CD4-positive, CD25-positive, alpha-beta regulatory T cell (primary cell): ENCODE measurements at regions not wholly inside any gene's neighbourhood (a gene's known extent, or its start where the extent isn't known, plus 50 kb on each side); places are given as distances from the start of the nearest gene placed in this dataset.
A peak's percentile ranks its signal among the peaks of the same experiment; 100 is the strongest.

Experiments
- ATAC-seq, 2 donors: fragments of 150-1000 bp; cut with Tn5 transposase; one replicate each; pipeline ENCODE4 v1.10.0; 2021; ENCODE audit warnings: low read depth in 2 of 2, moderate number of reproducible peaks in 2 of 2, moderate library complexity in 1 of 2
- DNase-seq, 3 donors: peaks; one replicate each; pipeline versions ENCODE4 v3.0.0 to v3.0.0-alpha.2; 2012 to 2022; ENCODE audit warnings: mixed read lengths in 1 of 3
- H3K27ac ChIP-seq: one replicate; pipeline ENCODE4 v1.7.0; 2013; ENCODE audit warnings: mild to moderate bottlenecking, low read length; ENCODE audit not compliant: insufficient read depth, poor library complexity, severe bottlenecking
- H3K27me3 ChIP-seq: one replicate; pipeline ENCODE4 v1.7.0; 2013; ENCODE audit warnings: low read length; ENCODE audit not compliant: control insufficient read depth, insufficient read depth
- H3K36me3 ChIP-seq: one replicate; pipeline ENCODE4 v1.7.0; 2013; ENCODE audit warnings: mild to moderate bottlenecking, low read length, moderate library complexity; ENCODE audit not compliant: control insufficient read depth, insufficient read depth
- H3K4me1 ChIP-seq: 2 replicates; pipeline ENCODE4 v1.7.0; 2013; ENCODE audit warnings: mild to moderate bottlenecking, low read length; ENCODE audit not compliant: insufficient read depth, control insufficient read depth, poor library complexity, severe bottlenecking
- H3K4me3 ChIP-seq: one replicate; pipeline ENCODE4 v1.7.0; 2013; ENCODE audit warnings: low read depth, mild to moderate bottlenecking, low read length, moderate library complexity
- H3K9me3 ChIP-seq, 2 experiments: 1 replicate in 1 of 2; 2 replicates in 1 of 2; pipeline ENCODE4 v1.7.0; 2013; ENCODE audit warnings: low read length in 2 of 2, mild to moderate bottlenecking in 1 of 2, moderate library complexity in 1 of 2; ENCODE audit not compliant: control insufficient read depth in 2 of 2
- H3K27ac Mint-ChIP-seq, 3 donors: one replicate each; pipeline ENCODE4 v1.8.0; 2020 to 2022; ENCODE audit warnings: mild to moderate bottlenecking in 3 of 3, mixed read lengths in 3 of 3, moderate library complexity in 2 of 3
- H3K27me3 Mint-ChIP-seq: one replicate; pipeline ENCODE4 v1.8.0; 2022; ENCODE audit warnings: mild to moderate bottlenecking, mixed read lengths
- H3K36me3 Mint-ChIP-seq: one replicate; pipeline ENCODE4 v1.8.0; 2020; ENCODE audit warnings: mixed read lengths
- H3K4me1 Mint-ChIP-seq, 4 donors: one replicate each; pipeline ENCODE4 v1.8.0; 2020 to 2022; ENCODE audit warnings: mixed read lengths in 4 of 4, mild to moderate bottlenecking in 1 of 4
- H3K4me3 Mint-ChIP-seq, 4 donors: one replicate each; pipeline ENCODE4 v1.8.0; 2020 to 2022; ENCODE audit warnings: mild to moderate bottlenecking in 4 of 4, mixed read lengths in 4 of 4, moderate library complexity in 3 of 4
- H3K9me3 Mint-ChIP-seq, 7 donors: one replicate each; pipeline ENCODE4 v1.8.0; 2020 to 2022; ENCODE audit warnings: mixed read lengths in 7 of 7, mild to moderate bottlenecking in 3 of 7, moderate library complexity in 2 of 7

GRCh38 chr15:100703032-100703578 is 100.7 kb downstream of the ASB7 start:
- peaks cover 16% of the 10 kb centered on the region for H3K27me3 Mint-ChIP-seq
- peak in 1 of 3 donors; percentile 2 for DNase-seq
- no peak for ATAC-seq
- H3K36me3 Mint-ChIP-seq = peaks cover 5% of the 10 kb centered on the region
- no peaks in the 10 kb centered on the region for H3K4me1 ChIP-seq
- H3K27ac ChIP-seq = no peak overlapping the region
- no peak overlapping the region for H3K27ac Mint-ChIP-seq
- no peaks in the 10 kb centered on the region for H3K27me3 ChIP-seq
- no peaks in the 10 kb centered on the region for H3K9me3 ChIP-seq
- H3K4me1 Mint-ChIP-seq = peaks cover 0 to 3% (median 0%) of the 10 kb centered on the region in 4 donors
- H3K36me3 ChIP-seq = no peaks in the 10 kb centered on the region
- H3K9me3 Mint-ChIP-seq = peaks cover 0 to 8% (median 4%) of the 10 kb centered on the region in 7 donors
- no peak overlapping the region for H3K4me3 ChIP-seq
- H3K4me3 Mint-ChIP-seq = no peak overlapping the region

GRCh38 chr15:100703671-100704070 is 101.3 kb downstream of the ASB7 start:
- DNase-seq (no peak), ATAC-seq (no peak)
- H3K9me3 Mint-ChIP-seq = peaks cover 0 to 10% (median 6%) of the 10 kb centered on the region in 7 donors
- Histone ChIP-seq H3K36me3 (no peaks in the 10 kb centered on the region), H3K27me3 (no peaks in the 10 kb centered on the region), H3K27ac (no peak overlapping the region), H3K4me3 (no peak overlapping the region), H3K9me3 (no peaks in the 10 kb centered on the region), H3K4me1 (no peaks in the 10 kb centered on the region)
- H3K4me1 Mint-ChIP-seq = peaks cover 0 to 3% (median 0%) of the 10 kb centered on the region in 4 donors
- H3K27me3 Mint-ChIP-seq = peaks cover 19% of the 10 kb centered on the region
- H3K36me3 Mint-ChIP-seq = peaks cover 5% of the 10 kb centered on the region
- no peak overlapping the region for H3K27ac Mint-ChIP-seq
- no peak overlapping the region for H3K4me3 Mint-ChIP-seq

- Histone ChIP-seq H3K9me3 (no peaks in the 10 kb centered on the region), H3K27ac (no peak overlapping the region), H3K36me3 (no peaks in the 10 kb centered on the region), H3K4me1 (no peaks in the 10 kb centered on the region), H3K4me3 (no peak overlapping the region), H3K27me3 (no peaks in the 10 kb centered on the region)
- H3K4me1 Mint-ChIP-seq = peaks cover 0 to 3% (median 0%) of the 10 kb centered on the region in 4 donors
- H3K4me3 Mint-ChIP-seq = no peak overlapping the region
- no peak for ATAC-seq
- H3K27ac Mint-ChIP-seq = no peak overlapping the region
- peaks cover 5% of the 10 kb centered on the region for H3K36me3 Mint-ChIP-seq
- H3K9me3 Mint-ChIP-seq = peaks cover 0 to 10% (median 7%) of the 10 kb centered on the region in 7 donors
- H3K27me3 Mint-ChIP-seq = peaks cover 21% of the 10 kb centered on the region
- no peak for DNase-seq
Measured at GRCh38 chr15:100704281-100705055, 102.1 kb downstream of the ASB7 start.

- no peak overlapping the region for H3K27ac ChIP-seq
- no peak overlapping the region for H3K27ac Mint-ChIP-seq
- H3K36me3 ChIP-seq = no peaks in the 10 kb centered on the region
- H3K27me3 ChIP-seq = no peaks in the 10 kb centered on the region
- peaks cover 5% of the 10 kb centered on the region for H3K36me3 Mint-ChIP-seq
- peaks cover 21% of the 10 kb centered on the region for H3K27me3 Mint-ChIP-seq
- H3K9me3 ChIP-seq = no peaks in the 10 kb centered on the region
- no peaks in the 10 kb centered on the region for H3K4me1 ChIP-seq
- H3K4me3 Mint-ChIP-seq = no peak overlapping the region
- ATAC-seq (no peak), DNase-seq (no peak)
- H3K4me3 ChIP-seq = no peak overlapping the region
- H3K9me3 Mint-ChIP-seq = peaks cover 0 to 11% (median 9%) of the 10 kb centered on the region in 7 donors
- H3K4me1 Mint-ChIP-seq = peaks cover 0 to 3% (median 0%) of the 10 kb centered on the region in 4 donors
Measured at GRCh38 chr15:100705065-100705464, 102.7 kb downstream of the ASB7 start.

- H3K4me3 Mint-ChIP-seq = no peak overlapping the region
- H3K36me3 ChIP-seq = no peaks in the 10 kb centered on the region
- peaks cover 0 to 13% (median 10%) of the 10 kb centered on the region in 7 donors for H3K9me3 Mint-ChIP-seq
- no peaks in the 10 kb centered on the region for H3K27me3 ChIP-seq
- H3K4me1 ChIP-seq = no peaks in the 10 kb centered on the region
- H3K4me1 Mint-ChIP-seq = peaks cover 0 to 3% (median 0%) of the 10 kb centered on the region in 4 donors
- DNase-seq (no peak), ATAC-seq (no peak)
- H3K27ac Mint-ChIP-seq = no peak overlapping the region
- peaks cover 5% of the 10 kb centered on the region for H3K36me3 Mint-ChIP-seq
- no peak overlapping the region for H3K4me3 ChIP-seq
- H3K27me3 Mint-ChIP-seq = peaks cover 21% of the 10 kb centered on the region
- no peaks in the 10 kb centered on the region for H3K9me3 ChIP-seq
- H3K27ac ChIP-seq = no peak overlapping the region
Measured at GRCh38 chr15:100705841-100706240, 103.5 kb downstream of the ASB7 start.

GRCh38 chr15:100707229-100707628 is 104.8 kb downstream of the ASB7 start:
- H3K4me3 Mint-ChIP-seq = no peak overlapping the region

GRCh38 chr15:100708916-100709315 is 106.5 kb downstream of the ASB7 start:
- peaks cover 0 to 3% (median 0%) of the 10 kb centered on the region in 4 donors for H3K4me1 Mint-ChIP-seq
- no peak overlapping the region for H3K4me3 Mint-ChIP-seq
- DNase-seq (no peak), ATAC-seq (no peak)
- H3K9me3 Mint-ChIP-seq = peaks cover 0 to 13% (median 10%) of the 10 kb centered on the region in 7 donors
- Histone ChIP-seq H3K36me3 (no peaks in the 10 kb centered on the region), H3K27ac (no peak overlapping the region), H3K4me3 (no peak overlapping the region), H3K27me3 (no peaks in the 10 kb centered on the region), H3K9me3 (no peaks in the 10 kb centered on the region), H3K4me1 (no peaks in the 10 kb centered on the region)
- H3K36me3 Mint-ChIP-seq = peaks cover 5% of the 10 kb centered on the region
- no peak overlapping the region for H3K27ac Mint-ChIP-seq
- peaks cover 14% of the 10 kb centered on the region for H3K27me3 Mint-ChIP-seq

More at GRCh38 chr15:100707229-100707628, 104.8 kb downstream of the ASB7 start:
- no peaks in the 10 kb centered on the region for H3K4me1 ChIP-seq
- no peak overlapping the region for H3K27ac ChIP-seq
- ATAC-seq = no peak
- H3K4me1 Mint-ChIP-seq = peaks cover 0 to 3% (median 0%) of the 10 kb centered on the region in 4 donors
- no peaks in the 10 kb centered on the region for H3K27me3 ChIP-seq
- H3K27ac Mint-ChIP-seq = no peak overlapping the region
- H3K4me3 ChIP-seq = no peak overlapping the region
- peaks cover 21% of the 10 kb centered on the region for H3K27me3 Mint-ChIP-seq
- H3K36me3 Mint-ChIP-seq = peaks cover 5% of the 10 kb centered on the region
- no peaks in the 10 kb centered on the region for H3K9me3 ChIP-seq
- H3K9me3 Mint-ChIP-seq = peaks cover 0 to 13% (median 10%) of the 10 kb centered on the region in 7 donors
- DNase-seq = no peak
- no peaks in the 10 kb centered on the region for H3K36me3 ChIP-seq
